K562 (cell line): ENCODE measurements at regions not wholly inside any gene's neighbourhood (a gene's known extent, or its start where the extent isn't known, plus 50 kb on each side); places are given as distances from the start of the nearest gene placed in this dataset.

ENCODE experiments used
- ATAC-seq: fragments of 200-7000 bp; cut with Tn5 transposase; 3 replicates; pipeline ENCODE4 v1.9.1; 2020; ENCODE audit warnings: moderate library complexity
- BruUV-seq: library from RNA; stranded (reverse); fragments of 400-500 nt; replicated peaks from 2 replicates; lab custom pipeline; 2021; lab: Mats Ljungman, UMichigan
- CTCF ChIA-PET: fragments of 300-600 bp; formaldehyde crosslinking; extraction: SDS; loops from one replicate; lab custom pipeline; 2021; ENCODE audit warnings: low intra/inter-chr PET ratio; lab: Yijun Ruan, JAX
- POLR2A ChIA-PET: fragments of 300-600, 350-650 bp; sonication (Branson Sonifier 250); formaldehyde crosslinking; extraction: SDS; loops from one replicate; lab custom pipeline; 2021; ENCODE audit warnings: antibody characterized with exemption, inconsistent platforms; lab: Yijun Ruan, JAX
- DNase-seq, 4 experiments: peaks; one replicate each; pipeline versions ENCODE4 v3.0.0 to v3.0.0-alpha.2; 2011 to 2018; ENCODE audit warnings: low spot score in 3 of 4, mixed read lengths in 3 of 4; ENCODE audit errors: extremely low read depth in 1 of 4
- FAIRE-seq: peaks from 2 replicates; lab custom pipeline; 2011; peaks lifted over from hg19 to GRCh38; lab: Jason Lieb, UNC
- H2AFZ ChIP-seq: 2 replicates; pipeline ENCODE4 v1.6.0; 2011; ENCODE audit warnings: low read depth, low read length, control low read depth, inconsistent platforms
- H3K27ac ChIP-seq: fragments of 200-600 bp; 3 replicates; pipeline ENCODE4 v1.8.0; 2011; ENCODE audit warnings: low read depth, mild to moderate bottlenecking, control low read depth, inconsistent platforms, low read length, moderate library complexity, mixed read lengths; ENCODE audit errors: extremely low read depth
- H3K27me3 ChIP-seq, 2 experiments: fragments of 300-600 bp in 1 of 2; 2 replicates in 1 of 2; 3 replicates in 1 of 2; pipeline versions ENCODE4 v1.6.0 to v1.8.0; 2011; ENCODE audit warnings: inconsistent platforms in 2 of 2, low read length in 2 of 2, mild to moderate bottlenecking in 1 of 2, mixed read lengths in 1 of 2, moderate library complexity in 1 of 2; ENCODE audit not compliant: control insufficient read depth in 2 of 2, insufficient read depth in 2 of 2
- H3K36me3 ChIP-seq: fragments of 300-600 bp; 3 replicates; pipeline ENCODE4 v1.8.0; 2011; ENCODE audit warnings: mild to moderate bottlenecking, low read length, inconsistent platforms; ENCODE audit not compliant: control insufficient read depth, insufficient read depth
- H3K4me1 ChIP-seq, 2 experiments: fragments of 200-600 bp in 1 of 2; replicated peaks in 1 of 2; 2 replicates in 1 of 2; 3 replicates in 1 of 2; pipeline versions ENCODE4 v1.5.1 to v1.8.0; 2011; ENCODE audit warnings: inconsistent platforms in 2 of 2, low read length in 2 of 2, mild to moderate bottlenecking in 1 of 2, mixed read lengths in 1 of 2, moderate library complexity in 1 of 2; ENCODE audit not compliant: control insufficient read depth in 2 of 2, insufficient read depth in 2 of 2
- H3K4me2 ChIP-seq: 2 replicates; pipeline ENCODE4 v1.6.1; 2011; ENCODE audit warnings: low read length, control low read depth, inconsistent platforms, mixed read lengths; ENCODE audit not compliant: insufficient read depth
- H3K4me3 ChIP-seq: fragments of 200-600 bp; sonication (generic), shearing (Covaris generic); 2 replicates; pipeline ENCODE4 v1.5.1; 2016; ENCODE audit warnings: control low read depth, inconsistent platforms
- H3K79me2 ChIP-seq: fragments of 200-600 bp; 3 replicates; pipeline ENCODE4 v1.8.0; 2011; ENCODE audit warnings: low read length, inconsistent platforms; ENCODE audit not compliant: control insufficient read depth, insufficient read depth
- H3K9ac ChIP-seq, 2 experiments: 2 replicates each; pipeline versions ENCODE4 v1.6.0 to v1.6.1; 2011; ENCODE audit warnings: low read depth in 2 of 2, low read length in 2 of 2, control low read depth in 1 of 2, inconsistent platforms in 1 of 2, mild to moderate bottlenecking in 1 of 2, mixed read lengths in 1 of 2; ENCODE audit not compliant: insufficient read depth in 1 of 2
- H3K9me1 ChIP-seq: one replicate; pipeline ENCODE4 v1.6.0; 2011; ENCODE audit warnings: inconsistent platforms, mild to moderate bottlenecking, low read length, moderate library complexity; ENCODE audit not compliant: control insufficient read depth, insufficient read depth
- H3K9me3 ChIP-seq: replicated peaks from 2 replicates; pipeline ENCODE4 v1.5.1; 2011; ENCODE audit warnings: low read depth, low read length, inconsistent platforms; ENCODE audit not compliant: control insufficient read depth, insufficient read depth
- H4K20me1 ChIP-seq: replicated peaks from 2 replicates; pipeline ENCODE4 v1.6.1; 2011; ENCODE audit warnings: low read length, inconsistent platforms, mixed read lengths; ENCODE audit not compliant: control insufficient read depth, insufficient read depth
- CBX2 ChIP-seq: fragments of 200-600 bp; sonication (generic); IDR thresholded peaks from one replicate; pipeline ENCODE4 v1.6.1; 2012; ENCODE audit warnings: mild to moderate bottlenecking, low read length, inconsistent platforms; ENCODE audit not compliant: insufficient read depth, poor library complexity, severe bottlenecking
- CEBPB ChIP-seq: fragments of 450-650 bp; IDR thresholded peaks from 2 replicates; pipeline ENCODE4 v1.6.1; 2016; ENCODE audit warnings: missing genetic modification characterization, missing compliant biosample characterization
- CEBPG ChIP-seq, 3 experiments: fragments of 200-800 bp in 1 of 3; sonication (Bioruptor generic) in 1 of 3; sonication (generic) in 1 of 3; formaldehyde crosslinking in 1 of 3; IDR thresholded peaks in 2 of 3; conservative IDR thresholded peaks in 1 of 3; 2 replicates each; pipeline versions ENCODE4 v1.6.1 to v1.8.0; 2016 to 2022; ENCODE audit warnings: missing compliant biosample characterization in 2 of 3, missing genetic modification characterization in 2 of 3, mild to moderate bottlenecking in 1 of 3, missing genetic modification reagents in 1 of 3
- E2F1 ChIP-seq: sonication (generic); formaldehyde crosslinking; IDR thresholded peaks from 2 replicates; pipeline ENCODE4 v1.8.1; 2023; ENCODE audit warnings: mild to moderate bottlenecking, missing genetic modification reagents, moderate library complexity
- FIP1L1 ChIP-seq: fragments of 200-400 bp; formaldehyde crosslinking; IDR thresholded peaks from 2 replicates; pipeline ENCODE4 v1.6.1; 2018; ENCODE audit warnings: mild to moderate bottlenecking, low read depth, low read length; ENCODE audit not compliant: poor library complexity, severe bottlenecking
- HBP1 ChIP-seq: fragments of 450-650 bp; formaldehyde crosslinking; IDR thresholded peaks from 2 replicates; pipeline ENCODE4 v1.4.0; 2022; ENCODE audit warnings: missing genetic modification characterization
- HDAC2 ChIP-seq: fragments of 450-650 bp; IDR thresholded peaks from 2 replicates; pipeline ENCODE4 v1.6.1; 2016; ENCODE audit warnings: mild to moderate bottlenecking
- HDGF ChIP-seq: fragments of 450-650 bp; IDR thresholded peaks from 2 replicates; pipeline ENCODE4 v1.6.1; 2016
- HNRNPL ChIP-seq: fragments of 200-400 bp; formaldehyde crosslinking; IDR thresholded peaks from 2 replicates; pipeline ENCODE4 v1.6.1; 2017; ENCODE audit warnings: low read depth, mild to moderate bottlenecking, low read length
- IRF9 ChIP-seq: fragments of 450-650 bp; IDR thresholded peaks from 2 replicates; pipeline ENCODE4 v1.6.1; 2016; ENCODE audit warnings: missing biosample characterization, missing genetic modification characterization
- SIN3A ChIP-seq, 2 experiments: fragments of 150-350 bp in 1 of 2; IDR thresholded peaks; 2 replicates each; pipeline ENCODE4 v1.6.1; 2011 to 2016; ENCODE audit warnings: borderline replicate concordance in 2 of 2, low read depth in 2 of 2, low read length in 2 of 2, mild to moderate bottlenecking in 2 of 2, moderate library complexity in 2 of 2; ENCODE audit not compliant: control insufficient read depth in 1 of 2
- ZBTB12 ChIP-seq: fragments of 250-450 bp; sonication (Bioruptor Pico); IDR thresholded peaks from 2 replicates; pipeline ENCODE4 v1.4.0; 2020
- ZNF445 ChIP-seq: fragments of 250-450 bp; sonication (Bioruptor Pico); IDR thresholded peaks from 2 replicates; pipeline ENCODE4 v1.4.0; 2020; ENCODE audit warnings: low read depth, mild to moderate bottlenecking, moderate library complexity
- ZNF551 ChIP-seq: fragments of 250-450 bp; sonication (Bioruptor Pico); IDR thresholded peaks from 2 replicates; pipeline ENCODE4 v1.5.0; 2021; ENCODE audit warnings: mild to moderate bottlenecking, moderate library complexity
- ZNF830 ChIP-seq: fragments of 250-450 bp; sonication (Bioruptor Pico); IDR thresholded peaks from 2 replicates; pipeline ENCODE4 v1.5.0; 2021; ENCODE audit warnings: mild to moderate bottlenecking
- WGBS: fragments of 100-300 bp; shearing (Covaris generic); methylation state at CpG from one replicate; pipeline ENCODE4 v1.1.6; 2016; ENCODE audit warnings: low coverage, mixed read lengths; ENCODE audit not compliant: insufficient coverage; ENCODE audit errors: missing lambda C conversion rate; 5-methylcytosine and 5-hydroxymethylcytosine counted together
- in situ Hi-C: fragments of 300-500 bp; cut with MboI; formaldehyde crosslinking; loops from 4 replicates; pipeline ENCODE4 v1.15.0; 2018; ENCODE audit warnings: inconsistent platforms, mixed read lengths
- intact Hi-C: fragments of 100-400 bp; cut with micrococcal nuclease; formaldehyde crosslinking; loops from 2 replicates; pipeline ENCODE4 v1.14.2; 2022

- POLR2A ChIA-PET, result no interaction called here
- intact Hi-C loops, result no loop called here
These were observed 1450.2 kb downstream of the BRINP3 start for GRCh38 chr1:189027512-189027911.

More at GRCh38 chr1:189027512-189027911, 1450.2 kb downstream of the BRINP3 start:
- Histone ChIP-seq H2AFZ (no peak overlapping the region), H3K9me1 (no peaks in the 10 kb centered on the region), H3K27me3 (no peaks in the 10 kb centered on the region), H3K9me3 (no peaks in the 10 kb centered on the region), H3K4me3 (no peak overlapping the region), H3K27ac (no peak overlapping the region), H3K4me2 (no peak overlapping the region), H3K36me3 (no peaks in the 10 kb centered on the region), H4K20me1 (no peaks in the 10 kb centered on the region), H3K9ac (no peak overlapping the region), H3K4me1 (no peaks in the 10 kb centered on the region), H3K79me2 (no peaks in the 10 kb centered on the region)
- no peak for FAIRE-seq
- CTCF ChIA-PET, result no interaction called here
- 2% methylated on average over 5 of the region's 5 CpGs for WGBS
- in situ Hi-C loops, result no loop called here
- TF ChIP-seq HDGF (no peak), CEBPG (CRISPR knock-in tag; IDR thresholded peaks at IDR 0.05) (no peak), CEBPG (tag; conservative IDR thresholded peaks at IDR 0.05 in 1 of 2, IDR thresholded peaks at IDR 0.05 in 1 of 2) (peak in 1 of 2 experiments; percentile 88; a peak in 2 of 4 replicates), CBX2 (no peak), HBP1 (CRISPR knock-in tag) (no peak), ZBTB12 (CRISPR knock-in tag) (no peak), IRF9 (tag) (peak; percentile 71; the same call in 1 of the 2 replicates), CEBPB (tag) (peak; percentile 83), ZNF445 (CRISPR knock-in tag) (no peak), ZNF551 (CRISPR knock-in tag) (no peak), ZNF830 (CRISPR knock-in tag) (no peak), SIN3A (IDR thresholded peaks at IDR 0.05; ENCODE audit: borderline replicate concordance in 2 of 2, control insufficient read depth in 1 of 2, low read depth in 2 of 2, low read length in 2 of 2) (no peak), E2F1 (no peak), FIP1L1 (no peak), HNRNPL (no peak), HDAC2 (no peak)
- no peak for ATAC-seq
- no peak for DNase-seq
- BruUV-seq, result no TSS peak
